ENCODE measurements at regions not wholly inside any gene's neighbourhood (a gene's known extent, or its start where the extent isn't known, plus 50 kb on each side); places are given as distances from the start of the nearest gene placed in this dataset.

DNA sequence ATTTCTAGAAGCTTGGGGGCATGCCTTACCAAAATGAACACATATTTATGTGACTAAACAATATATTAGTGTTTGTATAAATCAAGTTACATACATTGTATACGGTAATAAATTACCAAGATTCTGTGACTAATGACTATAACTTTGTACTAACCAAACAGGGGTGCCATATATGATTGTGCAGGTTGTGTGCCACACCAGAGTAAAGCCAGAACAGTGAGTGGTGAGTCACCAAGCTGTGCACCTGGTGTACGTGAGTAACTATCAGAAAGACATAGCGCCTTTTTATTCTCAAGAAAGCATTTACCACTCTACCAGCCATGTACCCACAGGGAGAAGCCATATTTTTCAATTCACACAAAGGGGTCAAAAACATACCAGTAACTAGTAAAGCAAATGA is 453.2 kb upstream of the PIK3C3 start:
- TF ChIP-seq, protein P1, sequence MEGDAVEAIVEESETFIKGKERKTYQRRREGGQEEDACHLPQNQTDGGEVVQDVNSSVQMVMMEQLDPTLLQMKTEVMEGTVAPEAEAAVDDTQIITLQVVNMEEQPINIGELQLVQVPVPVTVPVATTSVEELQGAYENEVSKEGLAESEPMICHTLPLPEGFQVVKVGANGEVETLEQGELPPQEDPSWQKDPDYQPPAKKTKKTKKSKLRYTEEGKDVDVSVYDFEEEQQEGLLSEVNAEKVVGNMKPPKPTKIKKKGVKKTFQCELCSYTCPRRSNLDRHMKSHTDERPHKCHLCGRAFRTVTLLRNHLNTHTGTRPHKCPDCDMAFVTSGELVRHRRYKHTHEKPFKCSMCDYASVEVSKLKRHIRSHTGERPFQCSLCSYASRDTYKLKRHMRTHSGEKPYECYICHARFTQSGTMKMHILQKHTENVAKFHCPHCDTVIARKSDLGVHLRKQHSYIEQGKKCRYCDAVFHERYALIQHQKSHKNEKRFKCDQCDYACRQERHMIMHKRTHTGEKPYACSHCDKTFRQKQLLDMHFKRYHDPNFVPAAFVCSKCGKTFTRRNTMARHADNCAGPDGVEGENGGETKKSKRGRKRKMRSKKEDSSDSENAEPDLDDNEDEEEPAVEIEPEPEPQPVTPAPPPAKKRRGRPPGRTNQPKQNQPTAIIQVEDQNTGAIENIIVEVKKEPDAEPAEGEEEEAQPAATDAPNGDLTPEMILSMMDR (IDR thresholded peaks at IDR 0.05; ENCODE audit: insufficient read depth, low read length, poor library complexity, severe bottlenecking): no peak
- no peak for TF ChIP-seq EZH2phosphoT487 (conservative IDR thresholded peaks at IDR 0.05; ENCODE audit: low read length)

Data from SU-DHL-6 (cell line).